ENCODE measurements at regions not wholly inside any gene's neighbourhood (a gene's known extent, or its start where the extent isn't known, plus 50 kb on each side); places are given as distances from the start of the nearest gene placed in this dataset.

DNA sequence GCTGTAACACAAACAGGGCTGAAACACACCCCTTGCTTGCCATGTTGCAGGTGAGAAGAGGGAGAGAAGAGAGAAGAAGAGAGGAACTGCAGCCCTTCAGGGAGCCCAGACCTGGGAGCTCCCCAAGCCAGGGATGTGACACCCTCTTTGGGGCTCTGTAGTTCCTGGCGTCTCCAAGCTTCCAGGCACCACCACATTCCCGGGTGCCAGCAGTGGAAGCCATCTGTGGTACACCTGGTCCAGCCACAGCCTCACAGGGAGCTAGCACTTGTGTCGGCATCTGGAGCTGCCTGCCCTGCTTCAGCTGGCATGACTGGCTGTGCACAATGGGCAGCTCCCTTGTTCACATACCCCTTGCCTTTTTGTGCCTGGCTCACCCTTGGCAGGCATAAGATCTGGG, 182.1 kb downstream of the DEPDC1B start:
- peaks cover 0 to 14% of the 10 kb centered on the region in 2 experiments for H3K4me1 ChIP-seq (ENCODE audit: control insufficient read depth in 1 of 2, extremely low read depth in 1 of 2, insufficient read depth in 2 of 2, low read length in 2 of 2)
- Mint-ChIP-seq H3K4me3 (no peak overlapping the region), H3K4me1 (no peaks in the 10 kb centered on the region), H3K27ac (no peak overlapping the region), H3K27me3 (peaks cover 5 to 6% of the 10 kb centered on the region in 2 donors), H3K9me3 (no peaks in the 10 kb centered on the region), H3K36me3 (no peaks in the 10 kb centered on the region)
- 89% methylated on average over 3 of the region's 3 CpGs for WGBS (ENCODE audit: insufficient coverage)
- H3K4me3 ChIP-seq (ENCODE audit: control insufficient read depth in 1 of 2, extremely low read depth in 1 of 2, low read length in 1 of 2) = no peak overlapping the region
- no peaks in the 10 kb centered on the region for H3K27me3 ChIP-seq (replicated peaks in 1 of 2; ENCODE audit: control insufficient read depth in 2 of 2, extremely low read depth in 1 of 2, insufficient read depth in 2 of 2, low read length in 1 of 2)
- ChIA-PET POLR2A (no interaction called here), CTCF (interaction anchor here in 1 of 2 donors (0.6 kb wide), 1 partner anchor 1171 kb away, joined by 3 read pairs; no protein-coding TSS in a partner anchor)
- ATAC-seq (replicated peaks in 1 of 4) = no peak
- no peaks in the 10 kb centered on the region for H3K9me3 ChIP-seq
- DNase-seq = no peak
- H3K27ac ChIP-seq (ENCODE audit: low read length) = no peak overlapping the region
- H3K36me3 ChIP-seq (ENCODE audit: control insufficient read depth in 2 of 2, extremely low read depth in 1 of 2, insufficient read depth in 1 of 2, low read length in 1 of 2) = no peaks in the 10 kb centered on the region

- Histone ChIP-seq H3K4me1 (ENCODE audit: control insufficient read depth in 1 of 2, extremely low read depth in 1 of 2, insufficient read depth in 2 of 2, low read length in 2 of 2) (peaks cover 0 to 13% of the 10 kb centered on the region in 2 experiments), H3K9me3 (no peaks in the 10 kb centered on the region), H3K27ac (ENCODE audit: low read length) (no peak overlapping the region), H3K27me3 (replicated peaks in 1 of 2; ENCODE audit: control insufficient read depth in 2 of 2, extremely low read depth in 1 of 2, insufficient read depth in 2 of 2, low read length in 1 of 2) (no peaks in the 10 kb centered on the region), H3K4me3 (ENCODE audit: control insufficient read depth in 1 of 2, extremely low read depth in 1 of 2, low read length in 1 of 2) (no peak overlapping the region), H3K36me3 (ENCODE audit: control insufficient read depth in 2 of 2, extremely low read depth in 1 of 2, insufficient read depth in 1 of 2, low read length in 1 of 2) (no peaks in the 10 kb centered on the region)
- WGBS (ENCODE audit: insufficient coverage) = 77% methylated on average over 6 of the region's 8 CpGs
- H3K36me3 Mint-ChIP-seq = no peaks in the 10 kb centered on the region
- H3K27ac Mint-ChIP-seq = no peak overlapping the region
- POLR2A ChIA-PET = no interaction called here
- H3K27me3 Mint-ChIP-seq = peaks cover 5 to 6% of the 10 kb centered on the region in 2 donors
- no peak overlapping the region for H3K4me3 Mint-ChIP-seq
- no peaks in the 10 kb centered on the region for H3K4me1 Mint-ChIP-seq
- ATAC-seq (replicated peaks in 1 of 4) (no peak), DNase-seq (no peak)
- H3K9me3 Mint-ChIP-seq = no peaks in the 10 kb centered on the region
- CTCF ChIA-PET = no interaction called here
Measured at GRCh38 chr5:60517094-60517694, 182.8 kb downstream of the DEPDC1B start.

DNA sequence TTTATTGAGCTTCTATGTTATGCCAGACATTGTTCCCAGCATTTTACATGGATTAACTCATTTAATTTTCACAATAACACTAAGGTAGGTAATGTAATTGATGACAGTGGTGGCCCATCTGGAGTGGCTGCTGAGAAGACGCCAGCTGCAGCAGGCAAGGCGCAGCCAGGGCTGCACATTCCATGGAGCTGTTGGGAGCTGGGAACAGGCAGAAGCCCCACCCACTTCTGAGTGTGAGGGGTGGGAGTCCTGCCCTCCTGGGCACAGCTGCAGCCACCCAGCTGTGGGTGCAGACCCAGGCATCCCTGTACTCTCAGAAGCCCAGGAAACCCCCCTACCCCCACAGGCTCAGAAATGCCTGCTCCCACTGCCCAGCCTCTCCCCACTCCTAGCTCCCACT, 183.3 kb downstream of the DEPDC1B start:
- no peak overlapping the region for H3K27ac ChIP-seq (ENCODE audit: low read length)
- ATAC-seq (replicated peaks in 1 of 4) (no peak), DNase-seq (no peak)
- no peak overlapping the region for H3K4me3 ChIP-seq (ENCODE audit: control insufficient read depth in 1 of 2, extremely low read depth in 1 of 2, low read length in 1 of 2)
- no peaks in the 10 kb centered on the region for H3K9me3 Mint-ChIP-seq
- H3K9me3 ChIP-seq = no peaks in the 10 kb centered on the region
- ChIA-PET CTCF (no interaction called here), POLR2A (no interaction called here)
- no peaks in the 10 kb centered on the region for H3K36me3 ChIP-seq (ENCODE audit: control insufficient read depth in 2 of 2, extremely low read depth in 1 of 2, insufficient read depth in 1 of 2, low read length in 1 of 2)
- H3K4me1 Mint-ChIP-seq = no peaks in the 10 kb centered on the region
- no peak overlapping the region for H3K27ac Mint-ChIP-seq
- peaks cover 0 to 8% of the 10 kb centered on the region in 2 experiments for H3K4me1 ChIP-seq (ENCODE audit: control insufficient read depth in 1 of 2, extremely low read depth in 1 of 2, insufficient read depth in 2 of 2, low read length in 2 of 2)
- H3K27me3 ChIP-seq (replicated peaks in 1 of 2; ENCODE audit: control insufficient read depth in 2 of 2, extremely low read depth in 1 of 2, insufficient read depth in 2 of 2, low read length in 1 of 2) = no peaks in the 10 kb centered on the region
- 70% methylated on average over 2 of the region's 2 CpGs for WGBS (ENCODE audit: insufficient coverage)
- no peak overlapping the region for H3K4me3 Mint-ChIP-seq
- no peaks in the 10 kb centered on the region for H3K36me3 Mint-ChIP-seq
- H3K27me3 Mint-ChIP-seq = peaks cover 5 to 6% of the 10 kb centered on the region in 2 donors

DNA sequence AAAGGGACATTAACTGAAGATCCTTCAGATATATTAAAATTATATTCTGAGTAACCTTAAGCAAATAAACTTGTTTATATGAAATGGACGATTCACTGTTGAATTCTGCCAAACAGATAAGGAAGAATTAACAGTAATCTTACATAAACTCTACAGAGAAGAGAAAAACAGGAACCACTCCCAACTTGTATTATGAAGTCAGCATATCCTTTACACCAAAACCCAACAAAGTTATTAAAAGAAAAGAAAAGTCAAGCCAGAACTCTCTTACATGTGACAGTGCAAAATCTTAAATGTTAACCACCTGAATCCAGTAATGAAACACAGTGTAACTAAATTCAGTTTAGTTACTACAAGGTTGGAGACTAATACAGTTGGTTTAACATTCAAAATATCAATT, 185.8 kb downstream of the DEPDC1B start:
- no peak for ATAC-seq (replicated peaks in 1 of 4)
- Histone ChIP-seq H3K27me3 (replicated peaks in 1 of 2; ENCODE audit: control insufficient read depth in 2 of 2, extremely low read depth in 1 of 2, insufficient read depth in 2 of 2, low read length in 1 of 2) (no peaks in the 10 kb centered on the region), H3K9me3 (no peaks in the 10 kb centered on the region), H3K4me3 (ENCODE audit: control insufficient read depth in 1 of 2, extremely low read depth in 1 of 2, low read length in 1 of 2) (no peak overlapping the region), H3K36me3 (ENCODE audit: control insufficient read depth in 2 of 2, extremely low read depth in 1 of 2, insufficient read depth in 1 of 2, low read length in 1 of 2) (no peaks in the 10 kb centered on the region), H3K4me1 (ENCODE audit: control insufficient read depth in 1 of 2, extremely low read depth in 1 of 2, insufficient read depth in 2 of 2, low read length in 2 of 2) (peaks cover 0 to 2% of the 10 kb centered on the region in 2 experiments), H3K27ac (ENCODE audit: low read length) (no peak overlapping the region)
- ChIA-PET POLR2A (no interaction called here), CTCF (no interaction called here)
- Mint-ChIP-seq H3K9me3 (peaks cover 0 to 4% (median 0%) of the 10 kb centered on the region in 3 donors), H3K4me3 (no peak overlapping the region), H3K4me1 (no peaks in the 10 kb centered on the region), H3K27ac (no peak overlapping the region), H3K36me3 (no peaks in the 10 kb centered on the region), H3K27me3 (peaks cover 0 to 5% of the 10 kb centered on the region in 2 donors)
- DNase-seq = no peak
- WGBS (ENCODE audit: insufficient coverage) = no CpG with 5 or more reads among the region's 1 CpG

- H3K36me3 Mint-ChIP-seq = no peaks in the 10 kb centered on the region
- no peaks in the 10 kb centered on the region for H3K9me3 ChIP-seq
Measured at GRCh38 chr5:60512117-60512516, 187.8 kb downstream of the DEPDC1B start.

GRCh38 chr5:60510663-60511062, 189.3 kb downstream of the DEPDC1B start:
- H3K27ac ChIP-seq (ENCODE audit: low read length) = no peak overlapping the region
- no peak for DNase-seq
- no peak overlapping the region for H3K4me3 Mint-ChIP-seq
- no peaks in the 10 kb centered on the region for H3K36me3 Mint-ChIP-seq
- H3K4me3 ChIP-seq (ENCODE audit: control insufficient read depth in 1 of 2, extremely low read depth in 1 of 2, low read length in 1 of 2) = no peak overlapping the region
- no peaks in the 10 kb centered on the region for H3K36me3 ChIP-seq (ENCODE audit: control insufficient read depth in 2 of 2, extremely low read depth in 1 of 2, insufficient read depth in 1 of 2, low read length in 1 of 2)
- H3K9me3 Mint-ChIP-seq = peaks cover 0 to 4% (median 0%) of the 10 kb centered on the region in 3 donors
- no peak overlapping the region for H3K27ac Mint-ChIP-seq
- POLR2A ChIA-PET = no interaction called here
- H3K27me3 Mint-ChIP-seq = peaks cover 0 to 5% of the 10 kb centered on the region in 2 donors
- no peaks in the 10 kb centered on the region for H3K9me3 ChIP-seq
- CTCF ChIA-PET = no interaction called here
- H3K27me3 ChIP-seq (replicated peaks in 1 of 2; ENCODE audit: control insufficient read depth in 2 of 2, extremely low read depth in 1 of 2, insufficient read depth in 2 of 2, low read length in 1 of 2) = no peaks in the 10 kb centered on the region
- H3K4me1 Mint-ChIP-seq = no peaks in the 10 kb centered on the region
- no CpG with 5 or more reads among the region's 3 CpGs for WGBS (ENCODE audit: insufficient coverage)
- ATAC-seq (replicated peaks in 1 of 4) = no peak
- peaks cover 0 to 2% of the 10 kb centered on the region in 2 experiments for H3K4me1 ChIP-seq (ENCODE audit: control insufficient read depth in 1 of 2, extremely low read depth in 1 of 2, insufficient read depth in 2 of 2, low read length in 2 of 2)

More at GRCh38 chr5:60512117-60512516, 187.8 kb downstream of the DEPDC1B start:
- Histone ChIP-seq H3K36me3 (ENCODE audit: control insufficient read depth in 2 of 2, extremely low read depth in 1 of 2, insufficient read depth in 1 of 2, low read length in 1 of 2) (no peaks in the 10 kb centered on the region), H3K27ac (ENCODE audit: low read length) (no peak overlapping the region), H3K4me3 (ENCODE audit: control insufficient read depth in 1 of 2, extremely low read depth in 1 of 2, low read length in 1 of 2) (no peak overlapping the region), H3K4me1 (ENCODE audit: control insufficient read depth in 1 of 2, extremely low read depth in 1 of 2, insufficient read depth in 2 of 2, low read length in 2 of 2) (peaks cover 0 to 2% of the 10 kb centered on the region in 2 experiments), H3K27me3 (replicated peaks in 1 of 2; ENCODE audit: control insufficient read depth in 2 of 2, extremely low read depth in 1 of 2, insufficient read depth in 2 of 2, low read length in 1 of 2) (no peaks in the 10 kb centered on the region)
- Mint-ChIP-seq H3K4me3 (no peak overlapping the region), H3K27ac (no peak overlapping the region), H3K27me3 (peaks cover 0 to 5% of the 10 kb centered on the region in 2 donors), H3K9me3 (peaks cover 0 to 4% (median 0%) of the 10 kb centered on the region in 3 donors), H3K4me1 (no peaks in the 10 kb centered on the region)
- DNase-seq = no peak
- POLR2A ChIA-PET = no interaction called here
- CTCF ChIA-PET = no interaction called here
- no peak for ATAC-seq (replicated peaks in 1 of 4)

- Mint-ChIP-seq H3K27me3 (peaks cover 0 to 5% of the 10 kb centered on the region in 2 donors), H3K36me3 (no peaks in the 10 kb centered on the region), H3K4me3 (no peak overlapping the region), H3K27ac (no peak overlapping the region), H3K9me3 (peaks cover 0 to 4% (median 0%) of the 10 kb centered on the region in 3 donors), H3K4me1 (no peaks in the 10 kb centered on the region)
- no peak for ATAC-seq (replicated peaks in 1 of 4)
- no peak for DNase-seq
- ChIA-PET CTCF (no interaction called here), POLR2A (no interaction called here)
- no CpG with 5 or more reads among the region's 3 CpGs for WGBS (ENCODE audit: insufficient coverage)
- Histone ChIP-seq H3K4me1 (ENCODE audit: control insufficient read depth in 1 of 2, extremely low read depth in 1 of 2, insufficient read depth in 2 of 2, low read length in 2 of 2) (peaks cover 0 to 2% of the 10 kb centered on the region in 2 experiments), H3K36me3 (ENCODE audit: control insufficient read depth in 2 of 2, extremely low read depth in 1 of 2, insufficient read depth in 1 of 2, low read length in 1 of 2) (no peaks in the 10 kb centered on the region), H3K27me3 (replicated peaks in 1 of 2; ENCODE audit: control insufficient read depth in 2 of 2, extremely low read depth in 1 of 2, insufficient read depth in 2 of 2, low read length in 1 of 2) (no peaks in the 10 kb centered on the region), H3K9me3 (no peaks in the 10 kb centered on the region), H3K27ac (ENCODE audit: low read length) (no peak overlapping the region), H3K4me3 (ENCODE audit: control insufficient read depth in 1 of 2, extremely low read depth in 1 of 2, low read length in 1 of 2) (no peak overlapping the region)
Measured at GRCh38 chr5:60510049-60510448, 189.9 kb downstream of the DEPDC1B start.
